ENCODE measurements at regions not wholly inside any gene's neighbourhood (a gene's known extent, or its start where the extent isn't known, plus 50 kb on each side); places are given as distances from the start of the nearest gene placed in this dataset.

GRCh38 chr3:139774560-139775302, 97.0 kb upstream of the NMNAT3 start:
- TF ChIP-seq, protein P1, sequence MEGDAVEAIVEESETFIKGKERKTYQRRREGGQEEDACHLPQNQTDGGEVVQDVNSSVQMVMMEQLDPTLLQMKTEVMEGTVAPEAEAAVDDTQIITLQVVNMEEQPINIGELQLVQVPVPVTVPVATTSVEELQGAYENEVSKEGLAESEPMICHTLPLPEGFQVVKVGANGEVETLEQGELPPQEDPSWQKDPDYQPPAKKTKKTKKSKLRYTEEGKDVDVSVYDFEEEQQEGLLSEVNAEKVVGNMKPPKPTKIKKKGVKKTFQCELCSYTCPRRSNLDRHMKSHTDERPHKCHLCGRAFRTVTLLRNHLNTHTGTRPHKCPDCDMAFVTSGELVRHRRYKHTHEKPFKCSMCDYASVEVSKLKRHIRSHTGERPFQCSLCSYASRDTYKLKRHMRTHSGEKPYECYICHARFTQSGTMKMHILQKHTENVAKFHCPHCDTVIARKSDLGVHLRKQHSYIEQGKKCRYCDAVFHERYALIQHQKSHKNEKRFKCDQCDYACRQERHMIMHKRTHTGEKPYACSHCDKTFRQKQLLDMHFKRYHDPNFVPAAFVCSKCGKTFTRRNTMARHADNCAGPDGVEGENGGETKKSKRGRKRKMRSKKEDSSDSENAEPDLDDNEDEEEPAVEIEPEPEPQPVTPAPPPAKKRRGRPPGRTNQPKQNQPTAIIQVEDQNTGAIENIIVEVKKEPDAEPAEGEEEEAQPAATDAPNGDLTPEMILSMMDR (IDR thresholded peaks at IDR 0.05), result no peak
- no peak for TF ChIP-seq POLR2A (IDR thresholded peaks at IDR 0.05)
